HG02798 (cell line): ENCODE measurements at regions not wholly inside any gene's neighbourhood (a gene's known extent, or its start where the extent isn't known, plus 50 kb on each side); places are given as distances from the start of the nearest gene placed in this dataset.

Experiments used
- ATAC-seq: cut with Tn5 transposase; IDR thresholded peaks from one replicate; pipeline ENCODE4 v1.9.1; 2021; ENCODE audit warnings: mild to moderate bottlenecking; ENCODE audit not compliant: unreplicated experiment, poor library complexity

- ATAC-seq, result no peak
These were observed 111.4 kb downstream of the METTL4 start for GRCh38 chr18:2459886-2460285.

- no peak for ATAC-seq
These were observed 104.3 kb downstream of the METTL4 start for GRCh38 chr18:2466978-2467377.

GRCh38 chr18:2468051-2468450 is 103.3 kb downstream of the METTL4 start:
- no peak for ATAC-seq

- ATAC-seq, result no peak
These were observed 99.8 kb downstream of the METTL4 start for GRCh38 chr18:2471523-2471922.

- ATAC-seq, result no peak
These were observed 92.6 kb downstream of the METTL4 start for GRCh38 chr18:2478662-2479061.

GRCh38 chr18:2480536-2480935 is 90.8 kb downstream of the METTL4 start:
- no peak for ATAC-seq

- ATAC-seq, result no peak
These were observed 88.4 kb downstream of the METTL4 start for GRCh38 chr18:2482706-2483475.

GRCh38 chr18:2485983-2486382 is 85.3 kb downstream of the METTL4 start:
- ATAC-seq, result no peak

GRCh38 chr18:2486426-2486825 is 84.9 kb downstream of the METTL4 start:
- no peak for ATAC-seq
